GM12891 (cell line): ENCODE measurements at regions not wholly inside any gene's neighbourhood (a gene's known extent, or its start where the extent isn't known, plus 50 kb on each side); places are given as distances from the start of the nearest gene placed in this dataset.

Experiments
- POLR2A ChIP-seq: IDR thresholded peaks from 2 replicates; pipeline ENCODE4 v1.6.1; 2011; ENCODE audit warnings: low read depth, low read length, control low read depth
- POLR2AphosphoS5 ChIP-seq: IDR thresholded peaks from 2 replicates; pipeline ENCODE4 v1.6.1; 2011; ENCODE audit warnings: low read depth, low read length, control low read depth

DNA sequence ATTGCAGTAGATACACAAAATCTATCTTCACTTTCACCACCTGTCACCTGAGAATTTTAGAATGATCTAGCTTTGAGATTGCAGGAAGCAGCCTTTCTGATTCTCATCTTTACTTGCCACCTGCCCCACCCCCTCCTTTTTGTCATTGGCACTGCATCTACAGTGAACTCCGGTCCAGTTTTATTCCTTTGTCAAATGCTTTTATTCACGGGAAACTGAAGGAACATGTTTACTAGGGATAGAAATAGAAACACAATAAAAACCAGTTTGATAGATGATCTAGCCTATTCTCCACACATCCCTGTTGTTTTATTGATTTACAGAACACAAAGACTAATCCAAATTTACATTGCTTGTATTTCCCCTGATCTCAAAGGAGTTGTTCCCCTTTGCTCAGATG is 471.7 kb upstream of the STXBP6 start:
- TF ChIP-seq POLR2A = no peak
- no peak for TF ChIP-seq POLR2AphosphoS5
